ENCODE measurements at regions not wholly inside any gene's neighbourhood (a gene's known extent, or its start where the extent isn't known, plus 50 kb on each side); places are given as distances from the start of the nearest gene placed in this dataset.

GRCh38 chr7:21314954-21315353, 112.9 kb upstream of the SP4 start:
- TF ChIP-seq, protein P1, sequence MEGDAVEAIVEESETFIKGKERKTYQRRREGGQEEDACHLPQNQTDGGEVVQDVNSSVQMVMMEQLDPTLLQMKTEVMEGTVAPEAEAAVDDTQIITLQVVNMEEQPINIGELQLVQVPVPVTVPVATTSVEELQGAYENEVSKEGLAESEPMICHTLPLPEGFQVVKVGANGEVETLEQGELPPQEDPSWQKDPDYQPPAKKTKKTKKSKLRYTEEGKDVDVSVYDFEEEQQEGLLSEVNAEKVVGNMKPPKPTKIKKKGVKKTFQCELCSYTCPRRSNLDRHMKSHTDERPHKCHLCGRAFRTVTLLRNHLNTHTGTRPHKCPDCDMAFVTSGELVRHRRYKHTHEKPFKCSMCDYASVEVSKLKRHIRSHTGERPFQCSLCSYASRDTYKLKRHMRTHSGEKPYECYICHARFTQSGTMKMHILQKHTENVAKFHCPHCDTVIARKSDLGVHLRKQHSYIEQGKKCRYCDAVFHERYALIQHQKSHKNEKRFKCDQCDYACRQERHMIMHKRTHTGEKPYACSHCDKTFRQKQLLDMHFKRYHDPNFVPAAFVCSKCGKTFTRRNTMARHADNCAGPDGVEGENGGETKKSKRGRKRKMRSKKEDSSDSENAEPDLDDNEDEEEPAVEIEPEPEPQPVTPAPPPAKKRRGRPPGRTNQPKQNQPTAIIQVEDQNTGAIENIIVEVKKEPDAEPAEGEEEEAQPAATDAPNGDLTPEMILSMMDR (IDR thresholded peaks at IDR 0.05), result no peak
- TF ChIP-seq POLR2AphosphoS5 (IDR thresholded peaks at IDR 0.05) (no peak), POLR2A (IDR thresholded peaks at IDR 0.05) (no peak)

Measured in sigmoid colon (tissue), 4 donors.